GM13977 (cell line): ENCODE measurements at regions not wholly inside any gene's neighbourhood (a gene's known extent, or its start where the extent isn't known, plus 50 kb on each side); places are given as distances from the start of the nearest gene placed in this dataset.

ENCODE experiments used
- DNase-seq: peaks from one replicate; pipeline ENCODE4 v3.0.0; 2012; ENCODE audit warnings: low spot score
- CTCF ChIP-seq: IDR thresholded peaks from 2 replicates; pipeline ENCODE4 v1.5.1; 2012; ENCODE audit warnings: mild to moderate bottlenecking, control low read depth; ENCODE audit not compliant: insufficient read depth; ENCODE audit errors: extremely low read depth, missing control alignments
- in situ Hi-C: fragments of 300-500 bp; cut with MboI; formaldehyde crosslinking; loops from one replicate; pipeline ENCODE4 v1.12.0; 2022; ENCODE audit warnings: low sequenced_read_pairs, low pct_unique_long_range_greater_than_20kb, mixed read lengths, inconsistent platforms; ENCODE audit not compliant: unreplicated experiment

GRCh38 chr1:189681252-189681919, 796.3 kb downstream of the BRINP3 start:
- no peak for DNase-seq
- in situ Hi-C loops, result no loop called here
- no peak for TF ChIP-seq CTCF

GRCh38 chr1:189682591-189682990, 795.1 kb downstream of the BRINP3 start:
- TF ChIP-seq CTCF, result no peak
- in situ Hi-C loops, result no loop called here
- no peak for DNase-seq

- DNase-seq, result no peak
- TF ChIP-seq CTCF, result no peak
- in situ Hi-C loops, result no loop called here
Measured at GRCh38 chr1:189686288-189686687, 791.4 kb downstream of the BRINP3 start.

GRCh38 chr1:189693140-189693539, 784.5 kb downstream of the BRINP3 start:
- in situ Hi-C loops, result no loop called here
- no peak for DNase-seq

GRCh38 chr1:189696297-189696696, 781.4 kb downstream of the BRINP3 start:
- no peak for DNase-seq
- no peak for TF ChIP-seq CTCF
- in situ Hi-C loops, result no loop called here

More at GRCh38 chr1:189693140-189693539, 784.5 kb downstream of the BRINP3 start:
- TF ChIP-seq CTCF, result no peak

DNA sequence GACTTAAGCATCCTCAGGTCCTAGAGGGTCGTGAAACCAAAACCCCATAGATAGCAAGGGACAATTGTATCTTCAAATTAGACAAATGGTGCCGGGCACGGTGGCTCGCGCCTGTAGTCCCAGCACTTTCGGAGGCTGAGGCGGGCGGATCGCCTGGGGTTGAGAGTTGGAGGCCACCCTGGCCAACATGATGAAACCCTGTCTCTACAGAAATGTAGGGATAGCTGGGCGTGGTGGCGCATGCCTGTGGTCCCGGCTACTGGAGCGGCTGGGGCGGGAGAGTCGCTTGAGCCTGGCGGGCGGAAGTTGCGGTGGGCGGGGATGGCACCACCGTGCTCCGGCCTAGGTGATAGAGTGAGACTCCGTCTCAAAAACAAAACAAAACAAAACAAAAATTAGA, 780.6 kb downstream of the BRINP3 start:
- DNase-seq, result no peak
- in situ Hi-C loops, result no loop called here
- no peak for TF ChIP-seq CTCF
